SK-N-SH treated with all-trans-retinoic acid at 6 μM for 48 hours (cell line): ENCODE measurements at regions not wholly inside any gene's neighbourhood (a gene's known extent, or its start where the extent isn't known, plus 50 kb on each side); places are given as distances from the start of the nearest gene placed in this dataset.

Experiments
- ESRRG ChIP-seq: fragments of 250-450 bp; sonication (Bioruptor Pico); IDR thresholded peaks from 2 replicates; pipeline ENCODE4 v1.6.1; 2021; ENCODE audit warnings: mild to moderate bottlenecking
- ISL1 ChIP-seq: fragments of 250-450 bp; sonication (Bioruptor Pico); IDR thresholded peaks from 2 replicates; pipeline ENCODE4 v2.1.2; 2022; ENCODE audit warnings: mild to moderate bottlenecking, moderate library complexity
- PATZ1 ChIP-seq: fragments of 250-450 bp; sonication (Bioruptor Pico); IDR thresholded peaks from 2 replicates; pipeline ENCODE4 v1.8.0; 2020; ENCODE audit warnings: mild to moderate bottlenecking, moderate library complexity, borderline replicate concordance
- RARB ChIP-seq: fragments of 250-450 bp; sonication (Bioruptor Pico); IDR thresholded peaks from 2 replicates; pipeline ENCODE4 v1.8.0; 2021; ENCODE audit warnings: mild to moderate bottlenecking, moderate library complexity
- ZFP3 ChIP-seq: fragments of 250-450 bp; sonication (Bioruptor Pico); IDR thresholded peaks from 2 replicates; pipeline ENCODE4 v1.5.0; 2020; ENCODE audit warnings: mild to moderate bottlenecking, moderate library complexity
- ZFP30 ChIP-seq: fragments of 450-650 bp; formaldehyde crosslinking; IDR thresholded peaks from 2 replicates; pipeline ENCODE4 v1.5.0; 2022; ENCODE audit warnings: mild to moderate bottlenecking, moderate library complexity
- ZNF565 ChIP-seq: fragments of 450-650 bp; formaldehyde crosslinking; conservative IDR thresholded peaks from 2 replicates; pipeline ENCODE4 v1.5.0; 2020; ENCODE audit warnings: low read depth, mild to moderate bottlenecking, moderate library complexity
- ZNF70 ChIP-seq: fragments of 450-650 bp; formaldehyde crosslinking; IDR thresholded peaks from 2 replicates; pipeline ENCODE4 v1.5.0; 2020; ENCODE audit warnings: mild to moderate bottlenecking, moderate library complexity

DNA sequence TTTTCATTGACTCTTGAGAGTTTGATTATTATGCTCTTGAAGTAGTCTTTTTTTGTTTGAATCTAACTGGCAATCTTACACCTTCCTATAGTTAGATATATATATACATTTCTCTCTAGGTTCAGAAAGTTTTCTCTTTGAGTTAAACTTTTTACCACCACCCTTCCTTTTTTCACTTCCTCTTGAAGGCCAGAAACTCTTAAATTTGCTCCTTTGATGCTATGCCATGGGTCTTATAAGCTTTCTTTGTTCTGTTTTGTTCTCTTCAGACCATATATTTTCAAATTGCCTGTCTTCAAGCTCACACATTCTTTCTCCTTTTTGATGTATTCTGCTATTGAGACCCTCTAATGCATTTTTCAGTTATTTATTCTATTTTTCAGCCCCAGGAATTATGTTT, 513.5 kb upstream of the CNTN5 start:
- TF ChIP-seq ZFP3 (CRISPR knock-in tag) (no peak), ESRRG (CRISPR knock-in tag) (no peak), ZFP30 (CRISPR knock-in tag) (no peak), RARB (CRISPR knock-in tag) (no peak), ISL1 (CRISPR knock-in tag) (no peak), PATZ1 (CRISPR knock-in tag) (no peak), ZNF70 (CRISPR knock-in tag) (no peak), ZNF565 (CRISPR knock-in tag) (no peak)
